Renal cortex interstitium (tissue), 11 donors: ENCODE measurements at regions not wholly inside any gene's neighbourhood (a gene's known extent, or its start where the extent isn't known, plus 50 kb on each side); places are given as distances from the start of the nearest gene placed in this dataset.
"Not testable (repeated sequence)": the region's sequence is repeated elsewhere in the genome, so short reads cannot be mapped to it uniquely, and the experiment has no call there.

ENCODE experiments used
- DNase-seq, 11 donors: peaks; one replicate each; pipeline ENCODE4 v3.0.0-alpha.2; 2013; ENCODE audit warnings: low read depth in 9 of 11, low spot score in 4 of 11; ENCODE audit errors: extremely low read depth in 1 of 11

- DNase-seq = peak; percentile 82 to 95 (median 89)
Measured at GRCh38 chr5:125412561-125413495, 666.4 kb upstream of the ZNF608 start.

- DNase-seq = peak in 6 of 11 donors; percentile 12 to 45 (median 34)
Measured at GRCh38 chr5:125413496-125414274, 667.2 kb upstream of the ZNF608 start.

GRCh38 chr5:125415126-125415525 is 668.7 kb upstream of the ZNF608 start:
- DNase-seq = no peak

- DNase-seq = no peak
Measured at GRCh38 chr5:125416055-125416454, 669.6 kb upstream of the ZNF608 start.

- no peak for DNase-seq
Measured at GRCh38 chr5:125421006-125421405, 674.6 kb upstream of the ZNF608 start.

- no peak for DNase-seq
Measured at GRCh38 chr5:125422342-125422741, 675.9 kb upstream of the ZNF608 start.

- peak in 8 of 11 donors; percentile 19 to 64 (median 40) for DNase-seq
Measured at GRCh38 chr5:125424402-125425141, 678.1 kb upstream of the ZNF608 start.

GRCh38 chr5:125429498-125429897 is 683.1 kb upstream of the ZNF608 start:
- no peak for DNase-seq

- no peak for DNase-seq
Measured at GRCh38 chr5:125433457-125433856, 687.0 kb upstream of the ZNF608 start.

- no peak for DNase-seq
Measured at GRCh38 chr5:125439243-125439642, 692.8 kb upstream of the ZNF608 start.

GRCh38 chr5:125440905-125441304 is 694.5 kb upstream of the ZNF608 start:
- DNase-seq = no peak

GRCh38 chr5:125446986-125447385 is 700.5 kb upstream of the ZNF608 start:
- DNase-seq = no peak

GRCh38 chr5:125450771-125451170 is 704.3 kb upstream of the ZNF608 start:
- DNase-seq = no peak

GRCh38 chr5:125451622-125452021 is 705.2 kb upstream of the ZNF608 start:
- no peak for DNase-seq

- DNase-seq = no peak
Measured at GRCh38 chr5:125452991-125453390, 706.6 kb upstream of the ZNF608 start.

GRCh38 chr5:125455041-125455440 is 708.6 kb upstream of the ZNF608 start:
- DNase-seq = no peak

- not testable (repeated sequence) for DNase-seq
Measured at GRCh38 chr5:125456005-125456404, 709.6 kb upstream of the ZNF608 start.

- DNase-seq = no peak
Measured at GRCh38 chr5:125457617-125458016, 711.2 kb upstream of the ZNF608 start.

GRCh38 chr5:125458949-125459348 is 712.5 kb upstream of the ZNF608 start:
- DNase-seq = not testable (repeated sequence)
